ENCODE measurements at regions not wholly inside any gene's neighbourhood (a gene's known extent, or its start where the extent isn't known, plus 50 kb on each side); places are given as distances from the start of the nearest gene placed in this dataset.

DNA sequence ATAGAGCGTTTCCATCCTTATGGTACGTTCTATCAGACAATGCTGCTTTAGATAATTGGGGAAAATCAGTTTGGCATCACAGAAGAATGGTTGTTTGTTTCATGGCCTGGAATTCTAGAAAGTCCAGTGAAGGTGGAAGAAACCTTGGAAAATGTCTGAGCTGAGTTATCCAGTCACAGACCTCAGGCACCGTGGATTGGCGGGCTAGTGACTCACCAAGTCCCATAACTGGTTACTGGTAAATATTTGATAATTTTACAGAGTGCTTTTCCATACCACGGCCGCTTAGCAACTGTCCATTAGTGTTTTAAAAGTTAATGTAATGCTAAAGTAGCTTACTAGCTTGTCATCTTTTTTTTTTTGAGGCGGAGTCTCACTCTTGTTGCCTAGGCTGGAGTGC lies 99.4 kb downstream of the SLC35B3 start:
- TF ChIP-seq, protein P1, sequence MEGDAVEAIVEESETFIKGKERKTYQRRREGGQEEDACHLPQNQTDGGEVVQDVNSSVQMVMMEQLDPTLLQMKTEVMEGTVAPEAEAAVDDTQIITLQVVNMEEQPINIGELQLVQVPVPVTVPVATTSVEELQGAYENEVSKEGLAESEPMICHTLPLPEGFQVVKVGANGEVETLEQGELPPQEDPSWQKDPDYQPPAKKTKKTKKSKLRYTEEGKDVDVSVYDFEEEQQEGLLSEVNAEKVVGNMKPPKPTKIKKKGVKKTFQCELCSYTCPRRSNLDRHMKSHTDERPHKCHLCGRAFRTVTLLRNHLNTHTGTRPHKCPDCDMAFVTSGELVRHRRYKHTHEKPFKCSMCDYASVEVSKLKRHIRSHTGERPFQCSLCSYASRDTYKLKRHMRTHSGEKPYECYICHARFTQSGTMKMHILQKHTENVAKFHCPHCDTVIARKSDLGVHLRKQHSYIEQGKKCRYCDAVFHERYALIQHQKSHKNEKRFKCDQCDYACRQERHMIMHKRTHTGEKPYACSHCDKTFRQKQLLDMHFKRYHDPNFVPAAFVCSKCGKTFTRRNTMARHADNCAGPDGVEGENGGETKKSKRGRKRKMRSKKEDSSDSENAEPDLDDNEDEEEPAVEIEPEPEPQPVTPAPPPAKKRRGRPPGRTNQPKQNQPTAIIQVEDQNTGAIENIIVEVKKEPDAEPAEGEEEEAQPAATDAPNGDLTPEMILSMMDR (IDR thresholded peaks at IDR 0.05) = no peak
- TF ChIP-seq POLR2A (IDR thresholded peaks at IDR 0.05) (no peak), POLR2AphosphoS5 (IDR thresholded peaks at IDR 0.05) (no peak), EP300 (IDR thresholded peaks at IDR 0.05) (no peak)
